LHCN-M2 (cell line): ENCODE measurements at regions not wholly inside any gene's neighbourhood (a gene's known extent, or its start where the extent isn't known, plus 50 kb on each side); places are given as distances from the start of the nearest gene placed in this dataset.
A peak's percentile ranks its signal among the peaks of the same experiment; 100 is the strongest.
"Not testable (repeated sequence)": the region's sequence is repeated elsewhere in the genome, so short reads cannot be mapped to it uniquely, and the experiment has no call there.

Experiments used
- DNase-seq: peaks from one replicate; pipeline ENCODE4 v3.0.0-alpha.2; 2012; ENCODE audit warnings: low read depth

- no peak for DNase-seq
Observed at GRCh38 chr5:36523926-36524325, 82.5 kb upstream of the SLC1A3 start.

GRCh38 chr5:36526537-36526936, 79.9 kb upstream of the SLC1A3 start:
- no peak for DNase-seq

- DNase-seq, result no peak
Observed at GRCh38 chr5:36528588-36528987, 77.8 kb upstream of the SLC1A3 start.

GRCh38 chr5:36529142-36529541, 77.3 kb upstream of the SLC1A3 start:
- no peak for DNase-seq

- DNase-seq, result peak; percentile 39
Observed at GRCh38 chr5:36530215-36530614, 76.2 kb upstream of the SLC1A3 start.

- no peak for DNase-seq
Observed at GRCh38 chr5:36531401-36531800, 75.0 kb upstream of the SLC1A3 start.

- no peak for DNase-seq
Observed at GRCh38 chr5:36535378-36535777, 71.0 kb upstream of the SLC1A3 start.

- no peak for DNase-seq
Observed at GRCh38 chr5:36535859-36536615, 70.4 kb upstream of the SLC1A3 start.

GRCh38 chr5:36536616-36537005, 69.8 kb upstream of the SLC1A3 start:
- no peak for DNase-seq

GRCh38 chr5:36537724-36538123, 68.7 kb upstream of the SLC1A3 start:
- no peak for DNase-seq

- DNase-seq, result peak; percentile 26
Observed at GRCh38 chr5:36552651-36553393, 53.6 kb upstream of the SLC1A3 start.

GRCh38 chr5:36555035-36555434, 51.4 kb upstream of the SLC1A3 start:
- DNase-seq, result not testable (repeated sequence)
